Body of pancreas (tissue), 4 donors: ENCODE measurements at regions not wholly inside any gene's neighbourhood (a gene's known extent, or its start where the extent isn't known, plus 50 kb on each side); places are given as distances from the start of the nearest gene placed in this dataset.

Experiments
- ATAC-seq: fragments of 150-250 bp; one replicate; pipeline ENCODE4 v1.9.1; 2016
- DNase-seq, 4 donors: peaks; one replicate each; pipeline ENCODE4 v3.0.0-alpha.2; 2019
- H3K27ac ChIP-seq, 4 donors: fragments of 200-600 bp; sonication (generic); 1 replicate in 3 of 4; 2 replicates in 1 of 4; pipeline versions ENCODE4 v1.5.1 to v1.6.1; 2016 to 2019; ENCODE audit warnings: mild to moderate bottlenecking in 1 of 4, mixed read lengths in 1 of 4, moderate library complexity in 1 of 4
- H3K27me3 ChIP-seq, 2 donors: fragments of 200-600 bp; sonication (generic); one replicate each; pipeline ENCODE4 v1.6.0; 2016; ENCODE audit warnings: mild to moderate bottlenecking in 1 of 2
- H3K36me3 ChIP-seq, 2 donors: fragments of 200-600 bp; sonication (generic); replicated peaks in 1 of 2; 2 replicates each; pipeline ENCODE4 v1.5.1; 2016; ENCODE audit warnings: low read depth in 2 of 2; ENCODE audit not compliant: insufficient read depth in 1 of 2
- H3K4me1 ChIP-seq: fragments of 200-600 bp; sonication (generic); one replicate; pipeline ENCODE4 v1.6.0; 2016
- H3K4me3 ChIP-seq, 2 donors: fragments of 200-600 bp; sonication (generic); 1 replicate in 1 of 2; 2 replicates in 1 of 2; pipeline ENCODE4 v1.5.1; 2016 to 2019
- H3K9me3 ChIP-seq, 3 donors: fragments of 200-600 bp; sonication (generic); 1 replicate in 2 of 3; 2 replicates in 1 of 3; pipeline ENCODE4 v1.5.1; 2016
- CTCF ChIP-seq, 7 experiments: fragments of 450-650 bp in 4 of 7; fragments of 200-600 bp in 3 of 7; sonication (generic) in 3 of 7; IDR thresholded peaks; one replicate each; pipeline ENCODE4 v1.5.1; 2016 to 2019; ENCODE audit warnings: antibody characterized with exemption in 7 of 7
- POLR2A ChIP-seq, 3 donors: fragments of 450-650 bp; IDR thresholded peaks; one replicate each; pipeline ENCODE4 v1.6.1; 2016; ENCODE audit warnings: antibody characterized with exemption in 3 of 3, mild to moderate bottlenecking in 2 of 3
- WGBS, 2 donors: methylation state at CpG; one replicate each; pipeline ENCODE4 v1.1.5; 2017; 5-methylcytosine and 5-hydroxymethylcytosine counted together
- intact Hi-C: fragments of 100-400 bp; cut with DNase I; formaldehyde crosslinking; loops from one replicate; pipeline ENCODE4 v1.15.1; 2023

GRCh38 chr9:90288275-90288639 is 354.4 kb downstream of the DIRAS2 start:
- Histone ChIP-seq H3K36me3 (no peaks in the 10 kb centered on the region), H3K4me3 (no peak overlapping the region), H3K27me3 (no peaks in the 10 kb centered on the region), H3K9me3 (no peaks in the 10 kb centered on the region), H3K27ac (no peak overlapping the region), H3K4me1 (no peaks in the 10 kb centered on the region)
- DNase-seq (no peak), ATAC-seq (no peak)
- TF ChIP-seq POLR2A (IDR thresholded peaks at IDR 0.05): no peak
- no peak for TF ChIP-seq CTCF (IDR thresholded peaks at IDR 0.05)
- 29 to 30% methylated on average over 2 of the region's 2 CpGs for WGBS, 2 donors
- intact Hi-C loops: no loop called here

- Histone ChIP-seq H3K27ac (no peak overlapping the region), H3K4me3 (no peak overlapping the region), H3K36me3 (no peaks in the 10 kb centered on the region), H3K27me3 (no peaks in the 10 kb centered on the region), H3K9me3 (no peaks in the 10 kb centered on the region), H3K4me1 (no peaks in the 10 kb centered on the region)
- intact Hi-C loops: no loop called here
- WGBS, 2 donors: 68 to 75% methylated on average over 5 of the region's 5 CpGs
- TF ChIP-seq POLR2A (IDR thresholded peaks at IDR 0.05) (no peak), CTCF (IDR thresholded peaks at IDR 0.05) (no peak)
- DNase-seq: no peak
- no peak for ATAC-seq
Measured at GRCh38 chr9:90290716-90291485, 351.7 kb downstream of the DIRAS2 start.

- 51 to 59% methylated on average over 6 of the region's 6 CpGs for WGBS, 2 donors
- Histone ChIP-seq H3K9me3 (no peaks in the 10 kb centered on the region), H3K4me3 (no peak overlapping the region), H3K27me3 (no peaks in the 10 kb centered on the region), H3K27ac (no peak overlapping the region), H3K4me1 (no peaks in the 10 kb centered on the region), H3K36me3 (no peaks in the 10 kb centered on the region)
- intact Hi-C loops: no loop called here
- DNase-seq (no peak), ATAC-seq (no peak)
- TF ChIP-seq POLR2A (IDR thresholded peaks at IDR 0.05) (no peak), CTCF (IDR thresholded peaks at IDR 0.05) (no peak)
Measured at GRCh38 chr9:90296539-90296938, 346.1 kb downstream of the DIRAS2 start.

- Histone ChIP-seq H3K4me1 (no peaks in the 10 kb centered on the region), H3K27ac (no peak overlapping the region), H3K36me3 (no peaks in the 10 kb centered on the region), H3K9me3 (no peaks in the 10 kb centered on the region), H3K4me3 (no peak overlapping the region), H3K27me3 (no peaks in the 10 kb centered on the region)
- TF ChIP-seq POLR2A (IDR thresholded peaks at IDR 0.05) (no peak), CTCF (IDR thresholded peaks at IDR 0.05) (no peak)
- intact Hi-C loops: no loop called here
- DNase-seq: no peak
- 42 to 63% methylated on average over 5 of the region's 5 CpGs for WGBS, 2 donors
- no peak for ATAC-seq
Measured at GRCh38 chr9:90299968-90300367, 342.7 kb downstream of the DIRAS2 start.
